HG02571 (cell line): ENCODE measurements at regions not wholly inside any gene's neighbourhood (a gene's known extent, or its start where the extent isn't known, plus 50 kb on each side); places are given as distances from the start of the nearest gene placed in this dataset.

Experiments
- ATAC-seq: cut with Tn5 transposase; IDR thresholded peaks from one replicate; pipeline ENCODE4 v1.9.1; 2021; ENCODE audit warnings: mild to moderate bottlenecking, moderate library complexity; ENCODE audit not compliant: unreplicated experiment

DNA sequence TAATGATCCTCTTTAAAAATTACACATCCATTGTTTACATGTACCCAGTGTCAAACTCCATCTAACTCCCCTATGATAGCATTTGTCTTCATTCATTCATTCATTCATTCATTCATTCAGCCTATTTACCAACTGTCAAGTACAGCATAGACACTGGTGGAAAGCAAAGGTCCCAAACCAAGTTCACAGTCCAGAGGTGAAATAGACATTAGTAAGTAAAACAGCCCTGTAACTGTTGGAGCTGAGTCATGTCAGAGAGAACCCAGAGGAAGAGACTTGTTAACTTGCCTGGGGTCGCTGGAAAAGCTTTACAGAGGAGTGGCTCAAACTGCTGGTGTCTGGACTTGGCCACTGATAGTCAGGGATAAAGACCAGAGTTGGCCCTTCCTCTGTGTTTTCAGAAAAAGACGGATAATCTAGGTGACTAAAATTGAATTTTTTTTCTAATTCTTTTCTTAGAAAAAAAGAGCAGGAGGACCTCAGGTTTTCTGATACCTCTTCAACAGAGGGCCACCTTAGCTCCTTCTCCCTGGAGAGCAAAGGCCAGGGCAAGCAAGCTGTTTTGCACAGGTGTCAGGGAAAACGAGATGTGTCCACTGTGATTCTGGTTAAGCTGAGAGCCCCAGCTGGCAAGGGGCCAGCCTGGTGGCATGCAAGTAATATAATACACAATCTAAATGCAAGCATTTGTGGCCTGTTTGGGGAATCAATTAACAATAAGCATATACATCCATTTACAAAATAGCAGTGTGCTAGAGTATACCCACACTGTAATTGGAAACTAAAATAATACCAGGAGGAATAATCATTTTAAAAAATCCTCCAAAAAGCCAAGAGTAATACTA lies 96.7 kb upstream of the SLC14A2 start:
- no peak for ATAC-seq

- ATAC-seq = no peak
Measured at GRCh38 chr18:45519411-45520280, 95.6 kb upstream of the SLC14A2 start.

DNA sequence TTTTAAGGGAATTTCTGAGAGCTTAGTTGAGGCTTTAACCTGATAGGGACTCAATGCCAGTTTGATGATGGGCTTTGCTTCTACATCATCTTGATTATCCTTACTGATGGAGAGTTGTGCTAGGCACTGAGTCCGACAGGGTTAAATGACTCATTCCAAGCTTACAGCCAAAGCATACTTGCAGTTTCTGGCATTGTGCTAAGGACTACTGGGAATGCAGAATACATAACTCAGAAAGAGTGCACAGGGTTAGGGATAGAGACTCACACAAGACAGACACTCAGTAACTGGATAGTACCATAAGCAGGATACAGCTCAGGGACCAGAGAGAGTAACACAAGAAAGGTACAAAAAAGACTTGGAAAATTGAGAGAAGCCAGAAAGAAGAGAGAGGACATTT lies 94.1 kb upstream of the SLC14A2 start:
- ATAC-seq = no peak

DNA sequence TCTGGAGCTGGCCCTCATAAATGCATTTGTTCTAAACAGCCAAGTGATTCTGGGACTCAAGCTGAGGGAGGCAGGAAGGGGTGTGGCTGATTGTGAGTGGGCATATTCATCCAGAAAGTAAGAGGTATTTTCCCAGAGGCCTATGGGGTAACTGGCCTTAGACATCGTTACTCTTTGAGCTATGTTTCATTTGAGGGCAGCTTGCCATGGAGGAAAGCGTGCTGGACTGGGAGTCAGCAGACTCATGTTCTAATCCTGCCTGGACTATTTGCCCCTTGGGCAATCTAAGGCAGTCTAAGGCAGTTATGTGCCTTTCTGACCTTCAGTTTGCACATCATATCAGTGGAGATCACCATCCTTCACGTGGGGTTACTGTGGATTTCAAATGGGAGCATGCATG lies 93.5 kb upstream of the SLC14A2 start:
- no peak for ATAC-seq

DNA sequence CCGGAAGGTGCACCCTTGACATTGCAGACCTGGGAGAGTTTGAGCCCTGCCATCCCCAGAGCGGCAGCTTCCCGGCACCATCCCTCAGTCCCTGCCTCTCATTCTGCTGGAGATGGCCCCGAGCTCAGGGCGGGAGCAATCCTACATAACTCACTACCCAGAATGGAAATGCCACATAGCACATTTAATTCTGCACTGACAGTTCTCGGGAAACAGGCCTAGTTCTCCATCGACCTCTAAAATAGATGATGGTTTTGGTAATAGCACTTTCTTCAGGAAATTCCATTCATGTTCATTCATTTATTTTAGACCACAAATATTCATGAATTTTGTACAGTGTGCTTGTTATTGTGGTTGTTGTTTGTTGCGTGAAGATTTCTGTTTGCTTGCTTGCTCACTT lies 92.9 kb upstream of the SLC14A2 start:
- ATAC-seq = no peak

- ATAC-seq = no peak
Measured at GRCh38 chr18:45525301-45525700, 90.0 kb upstream of the SLC14A2 start.

GRCh38 chr18:45526114-45526841 lies 89.0 kb upstream of the SLC14A2 start:
- ATAC-seq = no peak

- no peak for ATAC-seq
Measured at GRCh38 chr18:45527891-45528290, 87.4 kb upstream of the SLC14A2 start.

- ATAC-seq = no peak
Measured at GRCh38 chr18:45528712-45529336, 86.5 kb upstream of the SLC14A2 start.

GRCh38 chr18:45538444-45538843 lies 76.8 kb upstream of the SLC14A2 start:
- ATAC-seq = no peak

GRCh38 chr18:45539491-45539891 lies 75.8 kb upstream of the SLC14A2 start:
- no peak for ATAC-seq

DNA sequence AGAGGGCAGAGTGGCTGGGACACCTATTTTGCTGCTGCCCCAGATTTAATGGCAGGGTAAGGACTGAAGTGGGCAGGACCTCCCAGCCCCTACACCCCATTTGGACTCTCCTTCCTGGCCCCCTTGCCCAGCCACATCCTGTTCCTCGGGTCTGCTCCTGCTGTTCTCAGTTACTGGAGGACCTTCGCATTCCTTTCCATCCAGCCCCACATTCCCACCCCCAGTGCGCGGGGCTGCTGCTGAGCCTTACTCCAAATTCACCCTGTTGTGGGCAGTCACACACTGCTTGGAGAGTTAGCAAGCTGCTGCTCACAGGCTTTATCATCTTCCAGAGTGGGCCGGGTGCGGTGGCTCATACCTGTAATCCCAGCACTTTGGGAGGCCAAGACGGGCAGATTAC lies 75.2 kb upstream of the SLC14A2 start:
- no peak for ATAC-seq

DNA sequence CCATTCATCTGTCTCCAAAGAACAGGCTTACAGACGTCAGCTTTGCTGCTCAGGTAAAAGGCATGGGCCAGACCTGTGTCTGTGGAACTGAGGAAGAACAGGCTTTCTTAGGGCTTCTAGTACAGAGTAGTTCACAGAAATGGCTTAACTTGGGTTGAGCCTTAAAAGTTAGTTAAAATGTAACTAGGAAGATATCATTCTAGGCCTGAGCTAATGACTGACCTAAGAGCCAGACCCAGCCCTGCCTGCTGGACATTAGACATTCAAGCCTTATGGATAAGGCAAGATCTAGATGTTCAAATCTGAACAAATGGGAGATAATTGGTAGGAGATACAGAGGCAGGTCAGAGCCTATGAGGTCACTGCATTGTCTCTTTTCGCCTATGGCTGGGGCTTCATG lies 73.9 kb upstream of the SLC14A2 start:
- ATAC-seq = no peak

DNA sequence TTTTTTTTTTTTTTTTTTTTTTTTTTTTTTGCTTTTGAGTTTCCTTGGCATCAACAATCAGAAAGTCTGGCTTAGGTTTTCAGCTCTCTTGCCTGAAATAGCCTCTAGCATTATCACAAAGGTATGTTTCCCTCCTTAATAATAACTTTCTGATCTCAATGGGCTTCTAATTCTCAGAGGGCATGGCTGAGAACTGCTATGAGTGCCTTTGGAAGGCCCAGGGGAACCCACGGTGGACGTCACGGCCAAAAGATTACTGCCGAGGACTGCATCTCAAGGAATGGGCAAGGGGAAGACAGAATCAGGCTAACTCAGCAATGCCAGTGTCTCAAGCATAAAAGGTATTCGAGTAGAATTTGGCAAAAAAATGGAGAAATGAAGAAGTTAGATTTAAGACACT lies 73.2 kb upstream of the SLC14A2 start:
- ATAC-seq = no peak

- no peak for ATAC-seq
Measured at GRCh38 chr18:45547910-45548309, 67.4 kb upstream of the SLC14A2 start.

GRCh38 chr18:45548614-45549013 lies 66.7 kb upstream of the SLC14A2 start:
- ATAC-seq = no peak

GRCh38 chr18:45549290-45549689 lies 66.0 kb upstream of the SLC14A2 start:
- ATAC-seq = no peak

DNA sequence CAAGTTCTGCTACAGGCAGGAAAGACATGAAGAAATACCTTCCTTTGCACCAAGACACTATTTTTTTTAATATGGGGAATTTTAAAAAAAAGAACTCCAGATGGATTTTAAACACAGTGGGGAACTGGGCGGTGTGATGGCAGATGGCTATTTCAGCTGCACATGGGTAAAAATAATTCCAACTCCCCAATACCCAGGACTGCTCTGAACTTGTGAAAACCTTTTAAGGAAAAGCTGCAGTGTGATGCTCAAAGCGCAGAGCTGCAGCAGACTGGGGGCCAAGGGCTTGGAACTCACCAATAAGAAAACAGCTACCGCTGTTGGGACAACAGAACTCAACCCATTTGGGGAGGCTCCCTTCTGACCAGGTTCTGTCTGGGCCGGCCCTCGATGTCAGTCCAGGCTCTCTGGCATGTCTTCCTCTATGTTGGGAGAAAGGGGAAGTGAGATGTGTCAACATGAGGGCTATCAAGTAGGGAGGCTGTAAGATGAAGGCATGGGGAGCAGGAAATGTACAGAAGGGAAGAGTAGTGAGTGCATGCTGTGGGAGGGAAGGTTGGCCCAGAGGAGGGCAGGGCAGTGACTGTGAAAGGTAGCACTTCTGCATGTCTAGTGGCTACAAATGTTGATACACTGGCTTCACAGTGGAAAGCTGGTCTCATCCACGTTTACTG lies 64.0 kb upstream of the SLC14A2 start:
- ATAC-seq = no peak

DNA sequence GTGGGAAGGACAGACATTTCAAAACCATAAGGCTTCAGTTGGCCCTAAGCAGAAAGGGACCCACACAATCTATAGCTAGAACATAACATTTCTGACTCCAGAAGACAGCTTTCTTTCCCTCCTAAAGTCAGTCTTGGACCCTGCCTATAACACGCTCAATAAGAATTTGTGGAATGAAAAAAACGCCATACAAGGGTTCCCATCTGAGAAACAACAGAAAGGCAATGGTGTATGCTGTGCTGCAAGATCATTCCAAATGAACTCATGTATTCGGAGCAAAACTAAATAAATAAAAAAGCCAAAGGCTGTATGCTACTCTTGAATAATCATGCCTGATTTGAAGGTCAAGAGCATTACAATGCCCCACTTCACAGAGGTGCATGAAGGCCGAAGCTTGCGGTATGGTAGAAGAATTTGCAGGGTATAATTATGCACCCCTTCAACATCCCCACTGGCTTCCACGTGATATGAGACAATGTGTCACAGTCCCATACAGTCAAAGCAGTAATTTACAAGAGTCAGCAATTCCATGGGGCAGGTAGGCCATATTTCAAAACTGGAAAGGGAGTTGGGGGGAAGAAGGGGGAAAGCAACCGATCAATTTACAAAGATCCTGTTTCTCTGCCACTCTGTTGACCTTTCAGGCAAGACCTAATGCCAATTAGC lies 61.4 kb upstream of the SLC14A2 start:
- ATAC-seq = no peak

DNA sequence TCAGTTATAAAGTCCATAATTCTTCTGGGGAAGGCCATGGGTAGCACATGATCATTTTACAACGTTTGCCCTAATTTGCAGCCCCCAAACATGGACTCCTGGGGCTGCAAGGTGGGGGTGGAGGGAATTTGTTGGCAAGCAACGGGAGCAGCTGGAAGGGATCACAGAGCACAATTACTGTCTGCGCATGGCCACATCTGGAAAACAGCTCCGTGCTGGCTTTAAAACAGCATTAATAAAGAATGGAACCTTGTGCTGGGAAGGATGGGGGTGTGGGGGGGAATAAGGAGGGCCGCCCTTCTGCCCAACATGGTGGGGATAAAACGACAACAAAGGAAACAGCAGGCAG lies 60.9 kb upstream of the SLC14A2 start:
- no peak for ATAC-seq
